Neural cell (in vitro differentiated cells): ENCODE measurements at regions not wholly inside any gene's neighbourhood (a gene's known extent, or its start where the extent isn't known, plus 50 kb on each side); places are given as distances from the start of the nearest gene placed in this dataset.

Experiments
- H2AFZ ChIP-seq: fragments of 200-600, 300-800 bp; sonication (generic), shearing (Covaris generic); 2 replicates; pipeline ENCODE4 v1.6.0; 2014; ENCODE audit warnings: low read depth, mild to moderate bottlenecking, antibody characterized with exemption, low read length, moderate library complexity
- H3F3A ChIP-seq: fragments of 200-600 bp; shearing (Covaris generic); 2 replicates; pipeline ENCODE4 v1.6.1; 2016; ENCODE audit warnings: mild to moderate bottlenecking, moderate library complexity, mixed read lengths, antibody characterized with exemption, low read length; ENCODE audit not compliant: insufficient read depth, poor library complexity, severe bottlenecking
- H3K27ac ChIP-seq: fragments of 200-600, 300-800 bp; sonication (generic), shearing (Covaris generic); 2 replicates; pipeline ENCODE4 v1.5.1; 2014; ENCODE audit warnings: mild to moderate bottlenecking, low read length, moderate library complexity
- H3K27me3 ChIP-seq: fragments of 300-800, 200-600 bp; sonication (generic), shearing (Covaris generic); 2 replicates; pipeline ENCODE4 v1.6.0; 2014; ENCODE audit warnings: mild to moderate bottlenecking, low read depth, low read length, moderate library complexity; ENCODE audit not compliant: insufficient read depth
- H3K36me3 ChIP-seq: fragments of 300-800, 200-600 bp; sonication (generic), shearing (Covaris generic); 2 replicates; pipeline ENCODE4 v1.5.1; 2014; ENCODE audit warnings: mild to moderate bottlenecking, antibody characterized with exemption, low read length, moderate library complexity; ENCODE audit not compliant: insufficient read depth
- H3K4me2 ChIP-seq: fragments of 300-800, 200-600 bp; sonication (generic), shearing (Covaris generic); 2 replicates; pipeline ENCODE4 v1.6.0; 2014; ENCODE audit warnings: mild to moderate bottlenecking, low read length
- H3K4me3 ChIP-seq: fragments of 300-800, 200-600 bp; sonication (generic), shearing (Covaris generic); 2 replicates; pipeline ENCODE4 v1.5.1; 2014; ENCODE audit warnings: mild to moderate bottlenecking, low read length, moderate library complexity
- H3K79me2 ChIP-seq: fragments of 200-600 bp; shearing (Covaris generic); replicated peaks from 2 replicates; pipeline ENCODE4 v1.6.0; 2014; ENCODE audit warnings: mild to moderate bottlenecking, low read length, moderate library complexity; ENCODE audit not compliant: insufficient read depth
- H3K9ac ChIP-seq: fragments of 300-800, 200-600 bp; sonication (generic), shearing (Covaris generic); 2 replicates; pipeline ENCODE4 v1.6.1; 2016; ENCODE audit warnings: mild to moderate bottlenecking, low read length, mixed read lengths
- H3K9me2 ChIP-seq: fragments of 200-600 bp; shearing (Covaris generic); 2 replicates; pipeline ENCODE4 v1.6.1; 2016; ENCODE audit warnings: mild to moderate bottlenecking, low read length, mixed read lengths; ENCODE audit not compliant: insufficient read depth
- H3K9me3 ChIP-seq: fragments of 200-600, 300-800 bp; sonication (generic), shearing (Covaris generic); 2 replicates; pipeline ENCODE4 v1.6.1; 2016; ENCODE audit warnings: mild to moderate bottlenecking, mixed run types, low read length, moderate library complexity, mixed read lengths
- H4K20me1 ChIP-seq: fragments of 200-600 bp; shearing (Covaris generic); 2 replicates; pipeline ENCODE4 v1.6.1; 2016; ENCODE audit warnings: mild to moderate bottlenecking, mixed run types; ENCODE audit not compliant: insufficient read depth
- EP300 ChIP-seq: fragments of 450-650 bp; conservative IDR thresholded peaks from 2 replicates; pipeline ENCODE4 v1.6.1; 2014; ENCODE audit warnings: antibody characterized with exemption, mild to moderate bottlenecking, moderate library complexity; ENCODE audit not compliant: poor library complexity, severe bottlenecking
- EZH2 ChIP-seq: fragments of 200-600, 300-800 bp; shearing (Covaris generic), sonication (generic); IDR thresholded peaks from 2 replicates; pipeline ENCODE4 v1.6.1; 2014; ENCODE audit warnings: antibody characterized with exemption, low read length, borderline replicate concordance, mild to moderate bottlenecking; ENCODE audit not compliant: insufficient read depth, poor library complexity, severe bottlenecking
- MXI1 ChIP-seq: fragments of 450-650 bp; conservative IDR thresholded peaks from 2 replicates; pipeline ENCODE4 v1.6.1; 2014; ENCODE audit warnings: antibody characterized with exemption, mild to moderate bottlenecking; ENCODE audit not compliant: poor library complexity, severe bottlenecking
- POLR2AphosphoS5 ChIP-seq: IDR thresholded peaks from 2 replicates; pipeline ENCODE4 v1.6.1; 2012
- RAD21 ChIP-seq: fragments of 450-650 bp; conservative IDR thresholded peaks from 2 replicates; pipeline ENCODE4 v1.6.1; 2014; ENCODE audit warnings: antibody characterized with exemption, mild to moderate bottlenecking, moderate library complexity
- SMC3 ChIP-seq: fragments of 450-650 bp; conservative IDR thresholded peaks from 2 replicates; pipeline ENCODE4 v1.6.1; 2014; ENCODE audit warnings: antibody characterized with exemption, mild to moderate bottlenecking, moderate library complexity; ENCODE audit not compliant: poor library complexity
- TAF1 ChIP-seq: IDR thresholded peaks from 2 replicates; pipeline ENCODE4 v1.6.1; 2012; ENCODE audit warnings: low read depth
- TF ChIP-seq, protein P1 (sequence below): fragments of 450-650 bp; IDR thresholded peaks from 2 replicates; pipeline ENCODE4 v1.5.1; 2014; ENCODE audit warnings: antibody characterized with exemption, mild to moderate bottlenecking, moderate library complexity; ENCODE audit not compliant: poor library complexity, severe bottlenecking
- TF ChIP-seq, protein P2 (sequence below): IDR thresholded peaks from 2 replicates; pipeline ENCODE4 v1.6.1; 2012; ENCODE audit warnings: borderline replicate concordance

DNA sequence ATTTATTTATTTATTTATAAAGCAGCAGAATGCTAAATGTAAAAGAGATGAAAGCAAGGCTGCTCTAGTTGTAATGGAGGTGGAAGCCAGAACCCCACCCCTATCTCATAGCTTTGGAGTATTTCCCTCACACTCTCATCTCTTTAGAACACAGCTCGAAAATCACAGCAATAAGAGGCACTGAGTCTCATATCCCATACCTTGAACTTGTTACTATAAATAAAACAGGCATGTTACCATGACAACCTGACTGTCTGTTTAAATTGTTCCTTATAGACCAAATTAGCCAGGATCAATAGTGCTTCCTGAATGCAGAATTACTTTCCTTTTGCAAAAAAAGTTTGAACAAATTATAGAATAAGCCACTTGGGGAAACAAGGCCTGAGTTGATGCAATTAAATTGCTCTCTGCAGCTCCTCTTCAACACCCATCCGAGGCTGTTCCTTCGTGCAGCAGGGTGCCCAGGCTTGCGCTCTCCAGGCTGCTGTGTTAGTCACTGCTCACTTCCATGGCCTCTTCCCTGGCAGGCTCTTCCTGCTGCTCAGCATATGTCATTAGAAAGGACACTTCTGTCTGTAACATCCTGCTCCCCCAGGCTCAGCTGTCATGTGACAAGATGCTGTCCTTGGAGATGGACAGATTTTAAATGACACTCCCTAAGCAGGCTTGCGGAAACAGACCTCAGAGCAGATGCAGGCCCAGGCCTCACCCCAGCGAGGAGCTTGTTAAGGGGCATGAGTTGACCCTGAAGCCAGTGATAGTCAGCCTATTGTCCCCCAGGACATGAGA lies 120.2 kb downstream of the CARTPT start:
- Histone ChIP-seq H3K27me3 (no peaks in the 10 kb centered on the region), H3K9me3 (no peaks in the 10 kb centered on the region), H3K27ac (peak overlapping the region; percentile 98), H3K36me3 (no peaks in the 10 kb centered on the region), H3K9me2 (no peaks in the 10 kb centered on the region), H3K79me2 (peaks cover 15% of the 10 kb centered on the region), H3K9ac (peak overlapping the region; percentile 74), H4K20me1 (no peaks in the 10 kb centered on the region), H2AFZ (peak overlapping the region; percentile 18), H3F3A (peaks cover 9% of the 10 kb centered on the region), H3K4me3 (peak overlapping the region; percentile 54), H3K4me2 (peak overlapping the region; percentile 62)
- TF ChIP-seq EP300 (peak; percentile 48), TAF1 (no peak), MXI1 (no peak), RAD21 (peak; percentile 33), SMC3 (peak; percentile 42), POLR2AphosphoS5 (peak; percentile 67), EZH2 (no peak)
- TF ChIP-seq, protein P1, sequence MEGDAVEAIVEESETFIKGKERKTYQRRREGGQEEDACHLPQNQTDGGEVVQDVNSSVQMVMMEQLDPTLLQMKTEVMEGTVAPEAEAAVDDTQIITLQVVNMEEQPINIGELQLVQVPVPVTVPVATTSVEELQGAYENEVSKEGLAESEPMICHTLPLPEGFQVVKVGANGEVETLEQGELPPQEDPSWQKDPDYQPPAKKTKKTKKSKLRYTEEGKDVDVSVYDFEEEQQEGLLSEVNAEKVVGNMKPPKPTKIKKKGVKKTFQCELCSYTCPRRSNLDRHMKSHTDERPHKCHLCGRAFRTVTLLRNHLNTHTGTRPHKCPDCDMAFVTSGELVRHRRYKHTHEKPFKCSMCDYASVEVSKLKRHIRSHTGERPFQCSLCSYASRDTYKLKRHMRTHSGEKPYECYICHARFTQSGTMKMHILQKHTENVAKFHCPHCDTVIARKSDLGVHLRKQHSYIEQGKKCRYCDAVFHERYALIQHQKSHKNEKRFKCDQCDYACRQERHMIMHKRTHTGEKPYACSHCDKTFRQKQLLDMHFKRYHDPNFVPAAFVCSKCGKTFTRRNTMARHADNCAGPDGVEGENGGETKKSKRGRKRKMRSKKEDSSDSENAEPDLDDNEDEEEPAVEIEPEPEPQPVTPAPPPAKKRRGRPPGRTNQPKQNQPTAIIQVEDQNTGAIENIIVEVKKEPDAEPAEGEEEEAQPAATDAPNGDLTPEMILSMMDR = no peak
- TF ChIP-seq, protein P2, sequence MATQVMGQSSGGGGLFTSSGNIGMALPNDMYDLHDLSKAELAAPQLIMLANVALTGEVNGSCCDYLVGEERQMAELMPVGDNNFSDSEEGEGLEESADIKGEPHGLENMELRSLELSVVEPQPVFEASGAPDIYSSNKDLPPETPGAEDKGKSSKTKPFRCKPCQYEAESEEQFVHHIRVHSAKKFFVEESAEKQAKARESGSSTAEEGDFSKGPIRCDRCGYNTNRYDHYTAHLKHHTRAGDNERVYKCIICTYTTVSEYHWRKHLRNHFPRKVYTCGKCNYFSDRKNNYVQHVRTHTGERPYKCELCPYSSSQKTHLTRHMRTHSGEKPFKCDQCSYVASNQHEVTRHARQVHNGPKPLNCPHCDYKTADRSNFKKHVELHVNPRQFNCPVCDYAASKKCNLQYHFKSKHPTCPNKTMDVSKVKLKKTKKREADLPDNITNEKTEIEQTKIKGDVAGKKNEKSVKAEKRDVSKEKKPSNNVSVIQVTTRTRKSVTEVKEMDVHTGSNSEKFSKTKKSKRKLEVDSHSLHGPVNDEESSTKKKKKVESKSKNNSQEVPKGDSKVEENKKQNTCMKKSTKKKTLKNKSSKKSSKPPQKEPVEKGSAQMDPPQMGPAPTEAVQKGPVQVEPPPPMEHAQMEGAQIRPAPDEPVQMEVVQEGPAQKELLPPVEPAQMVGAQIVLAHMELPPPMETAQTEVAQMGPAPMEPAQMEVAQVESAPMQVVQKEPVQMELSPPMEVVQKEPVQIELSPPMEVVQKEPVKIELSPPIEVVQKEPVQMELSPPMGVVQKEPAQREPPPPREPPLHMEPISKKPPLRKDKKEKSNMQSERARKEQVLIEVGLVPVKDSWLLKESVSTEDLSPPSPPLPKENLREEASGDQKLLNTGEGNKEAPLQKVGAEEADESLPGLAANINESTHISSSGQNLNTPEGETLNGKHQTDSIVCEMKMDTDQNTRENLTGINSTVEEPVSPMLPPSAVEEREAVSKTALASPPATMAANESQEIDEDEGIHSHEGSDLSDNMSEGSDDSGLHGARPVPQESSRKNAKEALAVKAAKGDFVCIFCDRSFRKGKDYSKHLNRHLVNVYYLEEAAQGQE = peak; percentile 72

- no peaks in the 10 kb centered on the region for H3K27me3 ChIP-seq
- no peak overlapping the region for H3K9ac ChIP-seq
- no peak overlapping the region for H3K4me3 ChIP-seq
- peaks cover 9% of the 10 kb centered on the region for H3F3A ChIP-seq
- H3K9me3 ChIP-seq = no peaks in the 10 kb centered on the region
- H3K4me2 ChIP-seq = no peak overlapping the region
- no peaks in the 10 kb centered on the region for H4K20me1 ChIP-seq
- TF ChIP-seq MXI1 (no peak), RAD21 (no peak), TAF1 (no peak), EZH2 (no peak), POLR2AphosphoS5 (no peak), SMC3 (no peak), EP300 (no peak)
- TF ChIP-seq, protein P1 = no peak
- TF ChIP-seq, protein P2 = no peak
- peak overlapping the region; percentile 98 for H3K27ac ChIP-seq
- no peak overlapping the region for H2AFZ ChIP-seq
- no peaks in the 10 kb centered on the region for H3K36me3 ChIP-seq
- H3K9me2 ChIP-seq = no peaks in the 10 kb centered on the region
- peaks cover 15% of the 10 kb centered on the region for H3K79me2 ChIP-seq
Measured at GRCh38 chr5:71841107-71841506, 122.0 kb downstream of the CARTPT start.
